GM12873 (cell line): ENCODE measurements at regions not wholly inside any gene's neighbourhood (a gene's known extent, or its start where the extent isn't known, plus 50 kb on each side); places are given as distances from the start of the nearest gene placed in this dataset.

ENCODE experiments used
- CTCF ChIP-seq: IDR thresholded peaks from 2 replicates; pipeline ENCODE4 v1.5.1; 2012; ENCODE audit warnings: low read depth, mild to moderate bottlenecking, moderate library complexity, low read length, control low read depth; ENCODE audit not compliant: insufficient read depth; ENCODE audit errors: missing control alignments

GRCh38 chr2:139078376-139078775 lies 298.2 kb upstream of the NXPH2 start:
- TF ChIP-seq CTCF = no peak

GRCh38 chr2:139077099-139077737 lies 297.0 kb upstream of the NXPH2 start:
- TF ChIP-seq CTCF = no peak

GRCh38 chr2:139067874-139068273 lies 287.7 kb upstream of the NXPH2 start:
- no peak for TF ChIP-seq CTCF

GRCh38 chr2:139067072-139067471 lies 286.9 kb upstream of the NXPH2 start:
- TF ChIP-seq CTCF = no peak

GRCh38 chr2:139064159-139064558 lies 284.0 kb upstream of the NXPH2 start:
- TF ChIP-seq CTCF = no peak

GRCh38 chr2:139059617-139060016 lies 279.4 kb upstream of the NXPH2 start:
- TF ChIP-seq CTCF = no peak

- no peak for TF ChIP-seq CTCF
Observed at GRCh38 chr2:139055202-139055601, 275.0 kb upstream of the NXPH2 start.

- TF ChIP-seq CTCF = no peak
Observed at GRCh38 chr2:139048017-139048416, 267.8 kb upstream of the NXPH2 start.
